Transverse colon (tissue), 4 donors: ENCODE measurements at regions not wholly inside any gene's neighbourhood (a gene's known extent, or its start where the extent isn't known, plus 50 kb on each side); places are given as distances from the start of the nearest gene placed in this dataset.

Experiments used
- DNase-seq: peaks from one replicate; pipeline ENCODE4 v3.0.0-alpha.2; 2019
- H3K27ac ChIP-seq, 4 donors: fragments of 200-600 bp; sonication (generic); 2 replicates each; pipeline ENCODE4 v1.5.1; 2016 to 2018; ENCODE audit warnings: inconsistent platforms in 4 of 4
- H3K27me3 ChIP-seq: fragments of 200-600 bp; sonication (generic); 2 replicates; pipeline ENCODE4 v1.5.1; 2017; ENCODE audit warnings: inconsistent platforms
- H3K36me3 ChIP-seq, 4 donors: fragments of 200-600 bp; sonication (generic); 2 replicates each; pipeline ENCODE4 v1.5.1; 2017 to 2019; ENCODE audit warnings: inconsistent platforms in 4 of 4
- H3K4me1 ChIP-seq, 4 donors: fragments of 200-600 bp; sonication (generic); 2 replicates each; pipeline ENCODE4 v1.5.1; 2017 to 2020; ENCODE audit warnings: inconsistent platforms in 4 of 4
- H3K4me3 ChIP-seq, 4 donors: fragments of 200-600 bp; sonication (generic); 1 replicate in 1 of 4; 2 replicates in 3 of 4; pipeline versions ENCODE4 v1.5.1 to v1.6.1; 2017 to 2019; ENCODE audit warnings: inconsistent platforms in 4 of 4
- H3K9me3 ChIP-seq, 2 donors: fragments of 200-600 bp; sonication (generic); 2 replicates each; pipeline ENCODE4 v1.5.1; 2017 to 2019; ENCODE audit warnings: inconsistent platforms in 2 of 2
- EP300 ChIP-seq: sonication (generic); formaldehyde crosslinking; IDR thresholded peaks from one replicate; pipeline ENCODE4 v1.6.1; 2017; ENCODE audit warnings: antibody characterized with exemption, low read depth
- POLR2A ChIP-seq: fragments of 450-650 bp; IDR thresholded peaks from one replicate; pipeline ENCODE4 v1.6.1; 2016; ENCODE audit warnings: antibody characterized with exemption, mild to moderate bottlenecking, moderate library complexity
- POLR2AphosphoS5 ChIP-seq, 3 donors: sonication (generic); formaldehyde crosslinking; IDR thresholded peaks; one replicate each; pipeline ENCODE4 v1.6.1; 2016; ENCODE audit warnings: antibody characterized with exemption in 3 of 3
- WGBS, 2 donors: methylation state at CpG; one replicate each; pipeline ENCODE4 v1.1.5; 2018; ENCODE audit warnings: low coverage in 1 of 2; 5-methylcytosine and 5-hydroxymethylcytosine counted together
- in situ Hi-C, 4 donors: fragments of 200-750 bp; cut with MboI; loops; one replicate each; pipeline versions ENCODE4 v1.15.0 to v1.15.1; 2017; ENCODE audit warnings: low sequenced_read_pairs in 3 of 4, low pct_ligation_motif_present in 1 of 4, low pct_unique_long_range_greater_than_20kb in 1 of 4
- intact Hi-C: fragments of 100-400 bp; cut with DNase I; formaldehyde crosslinking; loops from one replicate; pipeline ENCODE4 v1.15.1; 2023; ENCODE audit warnings: low total_unique reads
- TF ChIP-seq, protein P1 (sequence below), 5 experiments: fragments of 200-600 bp in 3 of 5; fragments of 450-650 bp in 2 of 5; sonication (generic) in 3 of 5; IDR thresholded peaks; 1 replicate in 2 of 5; 2 replicates in 3 of 5; pipeline ENCODE4 v1.5.1; 2016 to 2017; ENCODE audit warnings: antibody characterized with exemption in 5 of 5, inconsistent platforms in 3 of 5, mild to moderate bottlenecking in 2 of 5, moderate library complexity in 1 of 5

DNA sequence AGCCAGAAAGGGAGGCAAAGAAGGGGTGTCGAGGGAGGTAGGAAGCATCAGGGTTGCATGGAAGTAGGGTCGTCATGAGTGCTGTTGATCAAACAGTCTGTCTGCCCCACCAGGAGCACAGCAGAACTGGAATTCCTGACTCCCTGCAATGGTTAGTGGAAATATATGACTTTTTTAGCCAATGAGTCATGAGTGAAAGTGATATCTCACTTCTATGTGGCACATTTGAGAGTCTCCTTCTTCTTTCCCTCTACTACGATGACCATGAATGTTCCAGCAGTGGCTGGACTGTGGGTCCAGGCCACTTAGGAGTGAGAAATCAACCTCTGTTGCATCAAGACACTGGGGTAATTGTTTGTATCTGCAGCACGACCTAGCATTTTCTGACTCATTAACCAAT lies 199.5 kb downstream of the TTC32 start:
- no peak for TF ChIP-seq EP300
- TF ChIP-seq POLR2A: no peak
- no peak for TF ChIP-seq POLR2AphosphoS5 (IDR thresholded peaks at IDR 0.05)
- TF ChIP-seq, protein P1, sequence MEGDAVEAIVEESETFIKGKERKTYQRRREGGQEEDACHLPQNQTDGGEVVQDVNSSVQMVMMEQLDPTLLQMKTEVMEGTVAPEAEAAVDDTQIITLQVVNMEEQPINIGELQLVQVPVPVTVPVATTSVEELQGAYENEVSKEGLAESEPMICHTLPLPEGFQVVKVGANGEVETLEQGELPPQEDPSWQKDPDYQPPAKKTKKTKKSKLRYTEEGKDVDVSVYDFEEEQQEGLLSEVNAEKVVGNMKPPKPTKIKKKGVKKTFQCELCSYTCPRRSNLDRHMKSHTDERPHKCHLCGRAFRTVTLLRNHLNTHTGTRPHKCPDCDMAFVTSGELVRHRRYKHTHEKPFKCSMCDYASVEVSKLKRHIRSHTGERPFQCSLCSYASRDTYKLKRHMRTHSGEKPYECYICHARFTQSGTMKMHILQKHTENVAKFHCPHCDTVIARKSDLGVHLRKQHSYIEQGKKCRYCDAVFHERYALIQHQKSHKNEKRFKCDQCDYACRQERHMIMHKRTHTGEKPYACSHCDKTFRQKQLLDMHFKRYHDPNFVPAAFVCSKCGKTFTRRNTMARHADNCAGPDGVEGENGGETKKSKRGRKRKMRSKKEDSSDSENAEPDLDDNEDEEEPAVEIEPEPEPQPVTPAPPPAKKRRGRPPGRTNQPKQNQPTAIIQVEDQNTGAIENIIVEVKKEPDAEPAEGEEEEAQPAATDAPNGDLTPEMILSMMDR (IDR thresholded peaks at IDR 0.05): no peak
- in situ Hi-C loops: no loop called here
- intact Hi-C loops: no loop called here
- no peak overlapping the region for H3K27ac ChIP-seq
- no peaks in the 10 kb centered on the region for H3K36me3 ChIP-seq
- DNase-seq: no peak
- no peak overlapping the region for H3K4me3 ChIP-seq
- WGBS, 2 donors: 64 to 76% methylated on average over 4 of the region's 4 CpGs
- H3K4me1 ChIP-seq: no peaks in the 10 kb centered on the region
- H3K9me3 ChIP-seq: no peaks in the 10 kb centered on the region
- H3K27me3 ChIP-seq: no peaks in the 10 kb centered on the region

DNA sequence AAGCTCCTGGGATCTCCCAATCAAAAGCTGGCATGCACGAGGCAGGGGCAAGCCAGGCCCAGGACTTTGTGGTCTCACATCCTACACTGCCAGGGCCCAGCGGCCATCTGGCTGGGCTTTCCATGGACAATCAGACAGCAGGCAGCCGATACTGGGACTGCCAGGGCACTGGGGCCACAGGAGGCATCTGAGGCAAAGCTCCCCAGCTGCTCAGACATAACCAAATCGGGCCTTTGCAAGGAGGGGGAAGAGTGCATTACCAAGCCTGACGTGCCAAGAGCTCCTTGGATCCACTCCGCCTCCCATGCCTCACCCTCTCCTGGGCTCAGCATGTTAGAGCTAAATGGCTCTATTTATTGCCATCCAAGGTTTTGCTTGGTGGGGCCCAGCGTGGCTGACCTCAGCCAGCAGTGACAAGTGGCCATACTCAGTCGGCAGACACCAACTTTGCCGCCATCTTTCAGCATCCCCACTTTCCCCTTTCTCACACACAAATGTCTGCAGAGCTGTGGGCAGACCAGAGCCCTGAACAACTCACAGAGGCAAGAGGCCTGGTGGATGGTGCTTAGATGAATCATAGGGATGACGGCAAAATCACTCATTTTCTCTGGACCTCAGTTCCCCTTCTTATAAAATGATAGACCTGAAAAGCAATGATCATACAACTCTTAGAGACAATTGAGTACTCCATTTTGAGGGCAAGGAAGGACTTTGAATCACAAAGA lies 200.8 kb downstream of the TTC32 start:
- in situ Hi-C loops: no loop called here
- H3K27ac ChIP-seq: no peak overlapping the region
- no peaks in the 10 kb centered on the region for H3K9me3 ChIP-seq
- no peaks in the 10 kb centered on the region for H3K4me1 ChIP-seq
- H3K27me3 ChIP-seq: no peaks in the 10 kb centered on the region
- H3K4me3 ChIP-seq: no peak overlapping the region
- intact Hi-C loops: no loop called here
- H3K36me3 ChIP-seq: no peaks in the 10 kb centered on the region
- TF ChIP-seq EP300: no peak
- no peak for TF ChIP-seq POLR2A
- TF ChIP-seq, protein P1 (IDR thresholded peaks at IDR 0.05): no peak
- DNase-seq: no peak
- WGBS, 2 donors: 86% methylated on average over 10 of the region's 10 CpGs; no CpG with 5 or more reads in 1 of the 2 donors

DNA sequence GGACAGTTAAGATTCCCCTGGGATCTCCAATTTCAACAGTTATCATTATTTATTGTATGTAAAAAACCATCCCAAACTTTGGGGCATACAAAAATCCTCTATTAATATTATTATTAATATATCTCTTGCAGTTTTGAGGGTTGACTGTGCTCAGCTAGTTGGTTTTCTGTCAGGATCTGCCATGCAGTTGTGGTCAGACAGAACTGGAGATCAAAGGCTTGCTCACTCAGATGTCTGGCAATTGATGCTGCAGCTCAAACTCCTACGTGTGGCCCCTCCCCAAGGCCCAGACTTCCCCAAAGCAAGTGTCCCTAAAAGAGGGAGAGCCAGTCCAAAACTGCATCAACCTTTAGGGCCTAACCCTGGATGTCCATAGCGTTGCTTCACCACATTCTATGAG lies 204.7 kb downstream of the TTC32 start:
- WGBS, 2 donors: 85% methylated on average over 2 of the region's 2 CpGs; no CpG with 5 or more reads in 1 of the 2 donors
- TF ChIP-seq EP300: no peak
- TF ChIP-seq, protein P1 (IDR thresholded peaks at IDR 0.05): no peak
- TF ChIP-seq POLR2AphosphoS5 (IDR thresholded peaks at IDR 0.05): no peak
- TF ChIP-seq POLR2A: no peak
- H3K27ac ChIP-seq: no peak overlapping the region
- H3K36me3 ChIP-seq: no peaks in the 10 kb centered on the region
- H3K27me3 ChIP-seq: no peaks in the 10 kb centered on the region
- in situ Hi-C loops: no loop called here
- intact Hi-C loops: no loop called here
- no peaks in the 10 kb centered on the region for H3K4me1 ChIP-seq
- H3K9me3 ChIP-seq: no peaks in the 10 kb centered on the region
- no peak overlapping the region for H3K4me3 ChIP-seq
- DNase-seq: no peak

DNA sequence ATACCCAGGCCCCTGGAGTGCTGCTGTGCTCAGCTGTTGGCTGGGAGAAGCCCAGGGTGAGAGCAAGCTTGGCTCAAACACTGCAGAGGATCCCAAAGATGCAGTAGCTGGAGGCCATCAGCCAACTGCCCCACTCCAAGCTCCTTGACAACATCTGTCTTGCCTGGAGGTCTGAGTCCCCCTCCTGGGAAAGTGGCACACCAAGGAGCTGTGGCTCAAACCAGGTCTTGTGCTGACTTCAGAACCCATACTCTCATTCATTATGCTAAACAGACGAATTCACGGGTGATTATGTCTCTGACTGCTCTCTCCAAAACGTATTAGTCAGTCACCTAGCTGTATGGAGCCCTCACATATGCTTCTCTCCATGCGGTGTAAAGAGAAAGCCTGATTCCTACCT lies 206.1 kb downstream of the TTC32 start:
- in situ Hi-C loops: no loop called here

More for the DNA sequence above, 206.1 kb downstream of the TTC32 start:
- no peak for DNase-seq
- WGBS, 2 donors: 54 to 83% methylated on average over 2 to 4 of the region's 4 CpGs
- Histone ChIP-seq H3K4me3 (no peak overlapping the region), H3K9me3 (no peaks in the 10 kb centered on the region), H3K27ac (no peak overlapping the region), H3K4me1 (no peaks in the 10 kb centered on the region), H3K27me3 (no peaks in the 10 kb centered on the region), H3K36me3 (no peaks in the 10 kb centered on the region)
- intact Hi-C loops: no loop called here
- TF ChIP-seq, protein P1 (IDR thresholded peaks at IDR 0.05): no peak
- no peak for TF ChIP-seq EP300
- TF ChIP-seq POLR2A: no peak
